H9 (cell line): ENCODE measurements at regions not wholly inside any gene's neighbourhood (a gene's known extent, or its start where the extent isn't known, plus 50 kb on each side); places are given as distances from the start of the nearest gene placed in this dataset.

Source experiments
- DNase-seq: peaks from one replicate; pipeline ENCODE4 v3.0.0-alpha.2; 2017
- H2AFZ ChIP-seq: one replicate; pipeline ENCODE4 v1.6.1; 2013; ENCODE audit warnings: mild to moderate bottlenecking, low read length, control low read depth, moderate library complexity
- H2AK5ac ChIP-seq: 2 replicates; pipeline ENCODE4 v1.6.1; 2013; ENCODE audit warnings: low read length, control low read depth, mixed read lengths; ENCODE audit not compliant: insufficient read length
- H2BK120ac ChIP-seq: one replicate; pipeline ENCODE4 v1.6.1; 2013; ENCODE audit warnings: low read depth, mild to moderate bottlenecking, low read length, control low read depth, inconsistent platforms; ENCODE audit not compliant: poor library complexity, severe bottlenecking
- H2BK12ac ChIP-seq: 2 replicates; pipeline ENCODE4 v1.6.1; 2013; ENCODE audit warnings: low read length, control low read depth, mixed read lengths, low read depth; ENCODE audit not compliant: insufficient read length
- H2BK15ac ChIP-seq: 2 replicates; pipeline ENCODE4 v1.6.1; 2013; ENCODE audit warnings: low read depth, low read length, control low read depth
- H2BK20ac ChIP-seq: one replicate; pipeline ENCODE4 v1.6.1; 2013; ENCODE audit warnings: low read depth, mild to moderate bottlenecking, low read length, control low read depth, inconsistent platforms; ENCODE audit not compliant: poor library complexity, severe bottlenecking
- H2BK5ac ChIP-seq: 2 replicates; pipeline ENCODE4 v1.6.1; 2013; ENCODE audit warnings: low read length, control low read depth, mixed read lengths; ENCODE audit not compliant: insufficient read length
- H3K14ac ChIP-seq: 2 replicates; pipeline ENCODE4 v1.6.1; 2013; ENCODE audit warnings: low read length, control low read depth; ENCODE audit not compliant: insufficient read depth
- H3K18ac ChIP-seq: 2 replicates; pipeline ENCODE4 v1.6.1; 2013; ENCODE audit warnings: low read depth, mild to moderate bottlenecking, mixed read lengths, low read length, control low read depth; ENCODE audit not compliant: insufficient read length
- H3K23ac ChIP-seq: 2 replicates; pipeline ENCODE4 v1.6.1; 2013; ENCODE audit warnings: low read length, control low read depth, mixed read lengths, low read depth; ENCODE audit not compliant: insufficient read length
- H3K23me2 ChIP-seq: 2 replicates; pipeline ENCODE4 v1.6.1; 2013; ENCODE audit warnings: low read depth, mild to moderate bottlenecking, mixed read lengths, low read length, control low read depth; ENCODE audit not compliant: insufficient read length, poor library complexity, severe bottlenecking
- H3K27ac ChIP-seq: 2 replicates; pipeline ENCODE4 v1.5.1; 2013; ENCODE audit warnings: low read length, control low read depth, mixed read lengths, low read depth; ENCODE audit not compliant: insufficient read length
- H3K27me3 ChIP-seq: 2 replicates; pipeline ENCODE4 v1.6.1; 2013; ENCODE audit warnings: low read length, control low read depth, inconsistent platforms; ENCODE audit not compliant: insufficient read depth
- H3K4ac ChIP-seq: 2 replicates; pipeline ENCODE4 v1.6.1; 2013; ENCODE audit warnings: low read depth, mild to moderate bottlenecking, control low read depth, inconsistent platforms, low read length, moderate library complexity
- H3K4me1 ChIP-seq: 2 replicates; pipeline ENCODE4 v1.6.1; 2013; ENCODE audit warnings: low read length, control low read depth, inconsistent platforms; ENCODE audit not compliant: insufficient read depth
- H3K4me2 ChIP-seq: 2 replicates; pipeline ENCODE4 v1.6.1; 2013; ENCODE audit warnings: low read length, control low read depth, mixed read lengths; ENCODE audit not compliant: insufficient read length, insufficient read depth
- H3K56ac ChIP-seq: 2 replicates; pipeline ENCODE4 v1.6.1; 2013; ENCODE audit warnings: low read depth, mild to moderate bottlenecking, mixed read lengths, low read length, control low read depth; ENCODE audit not compliant: insufficient read length
- H3K79me1 ChIP-seq: 2 replicates; pipeline ENCODE4 v1.6.1; 2013; ENCODE audit warnings: low read depth, mild to moderate bottlenecking, moderate library complexity, low read length, control low read depth, inconsistent platforms; ENCODE audit not compliant: insufficient read depth, poor library complexity, severe bottlenecking
- H3K79me2 ChIP-seq: 2 replicates; pipeline ENCODE4 v1.6.1; 2013; ENCODE audit warnings: low read length, control low read depth, inconsistent platforms; ENCODE audit not compliant: insufficient read depth
- H3K9ac ChIP-seq: 2 replicates; pipeline ENCODE4 v1.6.1; 2013; ENCODE audit warnings: low read length, control low read depth, mixed read lengths; ENCODE audit not compliant: insufficient read length; ENCODE audit errors: extremely low read depth
- H3K9me3 ChIP-seq: one replicate; pipeline ENCODE4 v1.6.1; 2013; ENCODE audit warnings: low read depth, low read length, inconsistent platforms; ENCODE audit not compliant: control insufficient read depth
- H3T11ph ChIP-seq: one replicate; pipeline ENCODE4 v1.6.1; 2013; ENCODE audit warnings: mild to moderate bottlenecking, low read length, control low read depth, inconsistent platforms
- H4K20me1 ChIP-seq: one replicate; pipeline ENCODE4 v1.6.1; 2013; ENCODE audit not compliant: control insufficient read depth, insufficient read length, insufficient read depth
- H4K5ac ChIP-seq: 2 replicates; pipeline ENCODE4 v1.6.1; 2013; ENCODE audit warnings: low read depth, mild to moderate bottlenecking, mixed read lengths, low read length, control low read depth; ENCODE audit not compliant: insufficient read length
- H4K8ac ChIP-seq: replicated peaks from 2 replicates; pipeline ENCODE4 v1.6.1; 2013; ENCODE audit warnings: low read length, control low read depth, mixed read lengths, low read depth; ENCODE audit not compliant: insufficient read length
- H4K91ac ChIP-seq: 2 replicates; pipeline ENCODE4 v1.6.1; 2013; ENCODE audit warnings: low read depth, mild to moderate bottlenecking, moderate library complexity, mixed read lengths, low read length, control low read depth; ENCODE audit not compliant: insufficient read length
- H3K27ac Mint-ChIP-seq, 3 experiments: 2 replicates in 2 of 3; 3 replicates in 1 of 3; pipeline ENCODE4 v1.8.0; 2020 to 2021; ENCODE audit warnings: mixed read lengths in 3 of 3, mild to moderate bottlenecking in 1 of 3, moderate library complexity in 1 of 3
- H3K27me3 Mint-ChIP-seq: 2 replicates; pipeline ENCODE4 v1.8.0; 2021; ENCODE audit warnings: low read depth, mild to moderate bottlenecking, moderate library complexity, mixed read lengths
- H3K36me3 Mint-ChIP-seq, 3 experiments: 2 replicates in 2 of 3; 3 replicates in 1 of 3; pipeline ENCODE4 v1.8.0; 2020 to 2021; ENCODE audit warnings: low read depth in 3 of 3, mixed read lengths in 3 of 3; ENCODE audit not compliant: insufficient read depth in 1 of 3
- H3K4me1 Mint-ChIP-seq, 2 experiments: 2 replicates each; pipeline ENCODE4 v1.8.0; 2020; ENCODE audit warnings: mixed read lengths in 2 of 2
- H3K4me3 Mint-ChIP-seq, 2 experiments: 2 replicates in 1 of 2; 3 replicates in 1 of 2; pipeline ENCODE4 v1.8.0; 2020 to 2021; ENCODE audit warnings: mild to moderate bottlenecking in 2 of 2, mixed read lengths in 2 of 2, moderate library complexity in 1 of 2
- H3K9me3 Mint-ChIP-seq, 2 experiments: 2 replicates in 1 of 2; 3 replicates in 1 of 2; pipeline ENCODE4 v1.8.0; 2020; ENCODE audit warnings: mild to moderate bottlenecking in 2 of 2, mixed read lengths in 2 of 2, moderate library complexity in 1 of 2
- WGBS: extraction: QIAGEN DNeasy Blood & Tissue Kit; methylation state at CpG from one replicate; pipeline ENCODE4 v1.1.7; 2013; ENCODE audit warnings: missing lambda C conversion rate, low lambda C conversion rate, mixed read lengths; ENCODE audit not compliant: insufficient read length; ENCODE audit errors: extremely low coverage; 5-methylcytosine and 5-hydroxymethylcytosine counted together
- TF ChIP-seq, protein P1 (sequence below): fragments of 200-600 bp; sonication (generic); conservative IDR thresholded peaks from 3 replicates; pipeline ENCODE4 v1.8.0; 2021; ENCODE audit warnings: antibody characterized with exemption, mild to moderate bottlenecking

DNA sequence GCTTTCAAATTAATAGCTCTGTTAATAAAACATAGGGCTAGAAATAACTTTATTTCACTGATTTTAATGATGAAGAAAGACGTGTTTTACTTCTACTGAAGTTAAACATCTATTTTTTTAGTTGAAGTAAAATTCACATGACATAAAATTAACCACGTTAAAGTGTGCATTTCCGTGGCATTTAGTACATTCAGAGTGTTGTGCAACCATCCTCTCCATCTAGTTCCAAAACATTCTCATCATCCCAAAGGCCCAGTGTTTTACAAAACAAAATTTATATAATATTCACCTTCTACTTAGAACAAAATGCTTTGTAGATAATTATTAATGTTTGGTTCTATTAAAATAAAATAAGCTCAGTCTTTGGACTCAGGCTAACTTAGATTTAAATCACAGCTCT is 108.5 kb upstream of the GNG12 start:
- Histone ChIP-seq H4K5ac (no peak overlapping the region), H3K23ac (no peak overlapping the region), H2BK15ac (no peak overlapping the region), H2AK5ac (no peak overlapping the region), H3K79me2 (no peaks in the 10 kb centered on the region), H4K91ac (no peak overlapping the region), H3K4me1 (no peaks in the 10 kb centered on the region), H3K27ac (no peak overlapping the region), H2BK5ac (no peak overlapping the region), H3K9me3 (no peaks in the 10 kb centered on the region), H2BK20ac (no peak overlapping the region), H3K23me2 (no peaks in the 10 kb centered on the region), H3K4me2 (no peak overlapping the region), H3K14ac (no peak overlapping the region), H3K18ac (no peak overlapping the region), H3K79me1 (no peaks in the 10 kb centered on the region), H3K56ac (no peak overlapping the region), H4K20me1 (no peaks in the 10 kb centered on the region), H3K9ac (no peak overlapping the region), H2BK12ac (no peak overlapping the region), H2AFZ (no peak overlapping the region), H4K8ac (no peak overlapping the region), H2BK120ac (no peak overlapping the region), H3K27me3 (no peaks in the 10 kb centered on the region), H3T11ph (no peak overlapping the region), H3K4ac (no peak overlapping the region)
- Mint-ChIP-seq H3K4me3 (no peak overlapping the region), H3K4me1 (peaks cover 9% of the 10 kb centered on the region in 2 experiments), H3K27ac (no peak overlapping the region), H3K9me3 (no peaks in the 10 kb centered on the region; a peak in 1 of 5 replicates), H3K27me3 (no peaks in the 10 kb centered on the region), H3K36me3 (no peaks in the 10 kb centered on the region)
- no CpG with 5 or more reads among the region's 3 CpGs for WGBS
- TF ChIP-seq, protein P1, sequence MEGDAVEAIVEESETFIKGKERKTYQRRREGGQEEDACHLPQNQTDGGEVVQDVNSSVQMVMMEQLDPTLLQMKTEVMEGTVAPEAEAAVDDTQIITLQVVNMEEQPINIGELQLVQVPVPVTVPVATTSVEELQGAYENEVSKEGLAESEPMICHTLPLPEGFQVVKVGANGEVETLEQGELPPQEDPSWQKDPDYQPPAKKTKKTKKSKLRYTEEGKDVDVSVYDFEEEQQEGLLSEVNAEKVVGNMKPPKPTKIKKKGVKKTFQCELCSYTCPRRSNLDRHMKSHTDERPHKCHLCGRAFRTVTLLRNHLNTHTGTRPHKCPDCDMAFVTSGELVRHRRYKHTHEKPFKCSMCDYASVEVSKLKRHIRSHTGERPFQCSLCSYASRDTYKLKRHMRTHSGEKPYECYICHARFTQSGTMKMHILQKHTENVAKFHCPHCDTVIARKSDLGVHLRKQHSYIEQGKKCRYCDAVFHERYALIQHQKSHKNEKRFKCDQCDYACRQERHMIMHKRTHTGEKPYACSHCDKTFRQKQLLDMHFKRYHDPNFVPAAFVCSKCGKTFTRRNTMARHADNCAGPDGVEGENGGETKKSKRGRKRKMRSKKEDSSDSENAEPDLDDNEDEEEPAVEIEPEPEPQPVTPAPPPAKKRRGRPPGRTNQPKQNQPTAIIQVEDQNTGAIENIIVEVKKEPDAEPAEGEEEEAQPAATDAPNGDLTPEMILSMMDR: no peak
- no peak for DNase-seq
